AG04449 (cell line): ENCODE measurements at regions not wholly inside any gene's neighbourhood (a gene's known extent, or its start where the extent isn't known, plus 50 kb on each side); places are given as distances from the start of the nearest gene placed in this dataset.
"Not testable (repeated sequence)": the region's sequence is repeated elsewhere in the genome, so short reads cannot be mapped to it uniquely, and the experiment has no call there.

Source experiments
- CTCF ChIA-PET: fragments of 350-600 bp; formaldehyde crosslinking; extraction: SDS; loops from one replicate; lab custom pipeline; 2021; ENCODE audit warnings: antibody characterized with exemption; lab: Yijun Ruan, JAX
- POLR2A ChIA-PET: fragments of 400-600, 350-600 bp; formaldehyde crosslinking; extraction: SDS; loops from one replicate; lab custom pipeline; 2020; ENCODE audit warnings: antibody characterized with exemption, inconsistent platforms; lab: Yijun Ruan, JAX
- DNase-seq: peaks from one replicate; pipeline ENCODE4 v3.0.0-alpha.2; 2010; ENCODE audit warnings: low read depth, low spot score
- H3K4me3 ChIP-seq: 2 replicates; pipeline ENCODE4 v1.5.1; 2011; ENCODE audit warnings: low read depth, mild to moderate bottlenecking, control low read depth, low read length
- CTCF ChIP-seq: IDR thresholded peaks from one replicate; pipeline ENCODE4 v1.5.1; 2011; ENCODE audit warnings: mild to moderate bottlenecking, moderate library complexity, low read length, control low read depth, inconsistent platforms; ENCODE audit not compliant: insufficient read depth; ENCODE audit errors: missing control alignments

- no peak overlapping the region for H3K4me3 ChIP-seq
- no peak for DNase-seq
- ChIA-PET CTCF (interaction anchor here (1.2 to 7.9 kb wide), 4 partner anchors 11 to 107 kb away, joined by 3 to 36 read pairs (median 4); no protein-coding TSS in a partner anchor), POLR2A (no interaction called here)
- TF ChIP-seq CTCF = no peak
These were observed 103.8 kb upstream of the GALNT15 start for GRCh38 chr3:16070707-16071106.

- DNase-seq = no peak
- TF ChIP-seq CTCF = no peak
- no peak overlapping the region for H3K4me3 ChIP-seq
- CTCF ChIA-PET = interaction anchor here (1.1 to 7.9 kb wide), 6 partner anchors 11 to 261 kb away, joined by 3 to 36 read pairs (median 4); no protein-coding TSS in a partner anchor
- POLR2A ChIA-PET = no interaction called here
These were observed 103.3 kb upstream of the GALNT15 start for GRCh38 chr3:16071206-16071605.

- ChIA-PET POLR2A (interaction anchor here (0.6 to 1.5 kb wide), 2 partner anchors 12 to 52 kb away, joined by 3 to 4 read pairs; no protein-coding TSS in a partner anchor), CTCF (interaction anchor here (0.7 to 7.9 kb wide), 9 partner anchors 12 to 262 kb away, joined by 3 to 36 read pairs (median 4); no protein-coding TSS in a partner anchor)
- H3K4me3 ChIP-seq = no peak overlapping the region
- no peak for DNase-seq
- no peak for TF ChIP-seq CTCF
These were observed 101.9 kb upstream of the GALNT15 start for GRCh38 chr3:16072420-16073110.

GRCh38 chr3:16073203-16073602 is 101.3 kb upstream of the GALNT15 start:
- TF ChIP-seq CTCF = no peak
- no peak overlapping the region for H3K4me3 ChIP-seq
- POLR2A ChIA-PET = no interaction called here
- CTCF ChIA-PET = interaction anchor here (0.8 to 7.9 kb wide), 4 partner anchors 13 to 111 kb away, joined by 3 to 36 read pairs (median 8); no protein-coding TSS in a partner anchor
- DNase-seq = no peak

DNA sequence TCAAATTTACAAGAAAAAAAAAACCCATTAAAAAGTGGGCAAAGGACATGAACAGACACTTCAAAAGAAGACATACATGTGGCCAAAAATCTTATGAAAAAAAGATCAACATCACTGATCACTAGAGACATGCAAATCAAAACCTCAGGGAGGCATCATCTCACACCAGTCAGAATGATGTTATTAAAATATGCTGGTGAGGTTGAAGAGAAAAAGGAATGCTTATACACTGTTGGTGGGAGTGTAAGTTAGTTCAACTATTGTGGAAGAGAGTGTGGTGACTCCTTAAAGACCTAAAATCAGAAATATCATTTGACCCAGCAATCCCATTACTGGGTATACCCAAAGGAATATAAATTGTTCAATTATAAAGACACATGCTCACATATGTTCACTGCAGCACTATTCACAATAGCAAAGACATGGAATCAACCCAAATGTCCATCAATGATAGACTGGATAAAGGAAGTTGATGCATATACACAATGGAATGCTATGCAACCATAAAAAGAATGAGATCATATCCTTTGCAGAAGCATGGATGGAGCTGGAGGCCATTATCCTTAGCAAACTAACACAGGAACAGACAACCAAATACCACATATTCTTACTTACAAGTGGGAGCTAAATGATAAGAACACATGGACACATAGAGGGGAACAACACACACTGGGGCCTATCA is 100.3 kb upstream of the GALNT15 start:
- ChIA-PET POLR2A (interaction anchor here (1.1 to 1.2 kb wide), 2 partner anchors 14 to 56 kb away, joined by 3 to 4 read pairs; no protein-coding TSS in a partner anchor), CTCF (interaction anchor here (0.8 to 7.9 kb wide), 6 partner anchors 14 to 258 kb away, joined by 3 to 36 read pairs (median 4); no protein-coding TSS in a partner anchor)
- H3K4me3 ChIP-seq, DNase-seq: not testable (repeated sequence)

DNA sequence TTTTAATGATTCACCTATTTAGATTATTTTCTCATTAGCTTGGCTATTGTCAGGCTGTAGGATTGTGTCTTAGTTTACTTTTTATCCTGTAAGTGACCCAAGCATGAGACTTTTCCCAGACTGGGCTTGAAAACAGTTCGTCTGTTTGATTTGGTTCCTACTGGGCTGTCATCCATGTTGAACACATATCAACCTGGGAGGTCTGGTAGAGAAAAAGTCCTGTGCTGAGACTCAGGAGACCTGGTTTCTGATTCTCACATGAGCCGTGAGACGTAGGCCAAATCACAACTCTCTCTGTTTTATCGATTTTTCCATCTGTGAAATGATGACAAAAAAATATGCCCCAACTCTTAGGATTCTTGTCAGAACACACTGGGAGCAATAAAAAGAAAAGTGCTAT is 98.8 kb upstream of the GALNT15 start:
- no peak overlapping the region for H3K4me3 ChIP-seq
- DNase-seq = no peak
- no peak for TF ChIP-seq CTCF
- POLR2A ChIA-PET = interaction anchor here (1.1 kb wide), 1 partner anchor 55 kb away, joined by 3 read pairs; no protein-coding TSS in a partner anchor
- CTCF ChIA-PET = interaction anchor here (1.6 to 7.9 kb wide), 3 partner anchors 16 to 102 kb away, joined by 4 to 36 read pairs (median 6); no protein-coding TSS in a partner anchor
